DND-41 (cell line): ENCODE measurements at regions not wholly inside any gene's neighbourhood (a gene's known extent, or its start where the extent isn't known, plus 50 kb on each side); places are given as distances from the start of the nearest gene placed in this dataset.
"Not testable (repeated sequence)": the region's sequence is repeated elsewhere in the genome, so short reads cannot be mapped to it uniquely, and the experiment has no call there.

Source experiments
- EZH2 ChIP-seq: IDR thresholded peaks from 3 replicates; pipeline ENCODE4 v1.6.1; 2012; ENCODE audit warnings: borderline replicate concordance, low read depth, mild to moderate bottlenecking, moderate library complexity, low read length, inconsistent platforms; ENCODE audit not compliant: severe bottlenecking
- TF ChIP-seq, protein P1 (sequence below): IDR thresholded peaks from 2 replicates; pipeline ENCODE4 v1.5.1; 2012; ENCODE audit warnings: borderline replicate concordance, low read length, moderate library complexity, mild to moderate bottlenecking; ENCODE audit not compliant: poor library complexity, severe bottlenecking; ENCODE audit errors: extremely low read depth

DNA sequence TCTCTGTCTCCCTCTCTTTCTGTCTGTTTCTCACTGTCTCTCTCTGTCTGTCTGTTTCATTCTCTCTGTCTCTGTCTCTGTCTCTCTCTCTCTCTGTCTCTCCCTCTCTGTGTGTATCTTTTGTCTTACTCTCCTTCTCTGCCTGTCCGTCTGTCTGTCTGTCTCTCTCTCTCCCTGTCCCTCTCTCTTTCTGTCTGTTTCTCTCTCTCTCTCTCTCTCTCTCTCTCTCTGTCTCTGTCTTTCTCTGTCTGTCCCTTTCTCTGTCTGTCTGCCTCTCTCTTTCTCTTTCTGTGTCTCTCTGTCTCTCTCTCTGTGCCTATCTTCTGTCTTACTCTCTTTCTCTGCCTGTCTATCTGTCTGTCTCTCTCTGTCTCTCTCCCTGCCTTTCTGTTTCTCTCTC, 2288.4 kb upstream of the TPTE start:
- TF ChIP-seq, protein P1, sequence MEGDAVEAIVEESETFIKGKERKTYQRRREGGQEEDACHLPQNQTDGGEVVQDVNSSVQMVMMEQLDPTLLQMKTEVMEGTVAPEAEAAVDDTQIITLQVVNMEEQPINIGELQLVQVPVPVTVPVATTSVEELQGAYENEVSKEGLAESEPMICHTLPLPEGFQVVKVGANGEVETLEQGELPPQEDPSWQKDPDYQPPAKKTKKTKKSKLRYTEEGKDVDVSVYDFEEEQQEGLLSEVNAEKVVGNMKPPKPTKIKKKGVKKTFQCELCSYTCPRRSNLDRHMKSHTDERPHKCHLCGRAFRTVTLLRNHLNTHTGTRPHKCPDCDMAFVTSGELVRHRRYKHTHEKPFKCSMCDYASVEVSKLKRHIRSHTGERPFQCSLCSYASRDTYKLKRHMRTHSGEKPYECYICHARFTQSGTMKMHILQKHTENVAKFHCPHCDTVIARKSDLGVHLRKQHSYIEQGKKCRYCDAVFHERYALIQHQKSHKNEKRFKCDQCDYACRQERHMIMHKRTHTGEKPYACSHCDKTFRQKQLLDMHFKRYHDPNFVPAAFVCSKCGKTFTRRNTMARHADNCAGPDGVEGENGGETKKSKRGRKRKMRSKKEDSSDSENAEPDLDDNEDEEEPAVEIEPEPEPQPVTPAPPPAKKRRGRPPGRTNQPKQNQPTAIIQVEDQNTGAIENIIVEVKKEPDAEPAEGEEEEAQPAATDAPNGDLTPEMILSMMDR, result not testable (repeated sequence)
- not testable (repeated sequence) for TF ChIP-seq EZH2
